ENCODE measurements at regions not wholly inside any gene's neighbourhood (a gene's known extent, or its start where the extent isn't known, plus 50 kb on each side); places are given as distances from the start of the nearest gene placed in this dataset.

DNA sequence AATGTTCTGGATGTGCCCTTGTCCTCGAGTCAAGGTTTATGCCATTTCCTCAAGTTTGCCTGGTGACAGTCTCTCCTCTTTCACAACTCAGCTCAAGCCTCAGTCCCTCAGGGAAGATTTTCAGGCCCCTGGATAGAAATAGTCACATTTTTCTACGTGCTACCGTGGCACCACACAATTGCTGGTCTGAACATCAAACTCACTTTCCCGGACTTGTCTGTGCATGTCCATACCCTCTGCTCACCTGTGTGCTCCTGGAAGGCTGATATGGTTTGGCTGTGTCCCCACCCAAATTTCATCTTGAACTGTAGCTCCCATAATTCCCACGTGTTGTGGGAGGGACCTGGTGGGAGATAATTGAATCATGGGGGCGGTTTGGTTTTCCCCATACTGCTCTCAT lies 129.7 kb downstream of the HS3ST1 start:
- no peaks in the 10 kb centered on the region for H3K4me1 Mint-ChIP-seq
- POLR2A ChIA-PET, result no interaction called here
- no peaks in the 10 kb centered on the region for H3K27me3 Mint-ChIP-seq
- DNase-seq, result no peak
- no peak overlapping the region for H3K4me3 Mint-ChIP-seq
- no peaks in the 10 kb centered on the region for H3K36me3 Mint-ChIP-seq (ENCODE audit: low read depth)
- CTCF ChIA-PET, result no interaction called here
- no peak overlapping the region for H3K27ac Mint-ChIP-seq
- H3K9me3 Mint-ChIP-seq, result no peaks in the 10 kb centered on the region

DNA sequence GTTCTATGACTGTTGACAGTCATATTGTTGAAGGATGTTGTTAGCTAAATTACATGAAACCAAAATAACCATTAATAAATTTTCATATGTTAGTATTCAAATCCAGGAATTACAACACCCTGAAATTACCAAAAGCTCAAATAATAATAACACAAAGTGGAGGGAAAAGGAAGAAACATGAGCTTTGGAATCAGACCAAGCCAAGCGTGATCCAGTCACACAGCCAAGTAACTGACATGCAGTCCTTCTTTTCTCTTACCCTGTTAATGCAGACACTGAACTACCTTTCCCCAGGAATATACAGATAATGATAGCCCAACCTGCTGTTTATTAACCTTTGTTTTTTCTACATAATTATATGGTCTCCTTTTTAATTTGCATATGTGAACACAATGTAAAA lies 130.2 kb downstream of the HS3ST1 start:
- no peaks in the 10 kb centered on the region for H3K9me3 Mint-ChIP-seq
- H3K36me3 Mint-ChIP-seq (ENCODE audit: low read depth), result no peaks in the 10 kb centered on the region
- CTCF ChIA-PET, result no interaction called here
- DNase-seq, result no peak
- POLR2A ChIA-PET, result no interaction called here
- no peaks in the 10 kb centered on the region for H3K4me1 Mint-ChIP-seq
- no peaks in the 10 kb centered on the region for H3K27me3 Mint-ChIP-seq
- no peak overlapping the region for H3K27ac Mint-ChIP-seq
- no peak overlapping the region for H3K4me3 Mint-ChIP-seq

DNA sequence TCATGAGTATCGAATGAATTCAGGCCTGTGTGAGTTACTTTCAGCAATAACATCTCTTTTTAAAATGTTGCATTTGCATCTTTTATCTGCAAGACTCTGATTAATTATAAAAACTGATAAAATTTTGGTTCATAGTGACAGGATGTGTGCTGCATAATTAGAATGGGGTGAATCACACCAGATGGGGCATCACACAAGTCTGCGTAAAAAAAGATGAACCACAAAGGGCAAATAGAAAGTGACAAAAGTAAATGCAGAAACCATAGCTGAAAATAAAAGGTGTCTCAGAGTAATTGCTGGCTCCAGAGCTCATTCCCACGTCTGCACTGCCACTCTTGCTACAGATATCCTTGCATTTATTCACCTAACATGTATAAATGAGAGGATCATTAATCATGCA lies 131.1 kb downstream of the HS3ST1 start:
- DNase-seq, result no peak
- Mint-ChIP-seq H3K27me3 (no peaks in the 10 kb centered on the region), H3K4me1 (no peaks in the 10 kb centered on the region), H3K36me3 (ENCODE audit: low read depth) (no peaks in the 10 kb centered on the region), H3K4me3 (no peak overlapping the region), H3K27ac (no peak overlapping the region), H3K9me3 (no peaks in the 10 kb centered on the region)
- ChIA-PET POLR2A (no interaction called here), CTCF (no interaction called here)

DNA sequence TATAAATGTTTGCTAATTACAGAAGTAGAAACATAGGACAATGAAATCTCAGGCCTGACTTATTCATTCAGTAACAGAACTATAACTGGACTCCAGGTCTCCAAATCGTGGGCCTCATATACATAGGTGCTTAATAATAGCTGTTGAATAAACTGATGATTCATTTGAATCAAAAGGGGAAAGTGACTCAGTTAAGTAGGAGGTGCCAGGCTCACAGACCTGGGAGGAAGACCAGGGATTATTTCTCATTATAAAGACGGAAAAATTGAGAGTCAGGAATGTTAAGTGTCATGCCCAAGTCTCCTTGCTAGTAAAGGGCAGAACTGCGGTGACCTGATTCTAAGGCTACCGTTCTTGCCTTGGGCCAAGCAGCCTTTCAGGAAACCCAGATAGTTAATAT lies 131.5 kb downstream of the HS3ST1 start:
- no peak overlapping the region for H3K27ac Mint-ChIP-seq

DNA sequence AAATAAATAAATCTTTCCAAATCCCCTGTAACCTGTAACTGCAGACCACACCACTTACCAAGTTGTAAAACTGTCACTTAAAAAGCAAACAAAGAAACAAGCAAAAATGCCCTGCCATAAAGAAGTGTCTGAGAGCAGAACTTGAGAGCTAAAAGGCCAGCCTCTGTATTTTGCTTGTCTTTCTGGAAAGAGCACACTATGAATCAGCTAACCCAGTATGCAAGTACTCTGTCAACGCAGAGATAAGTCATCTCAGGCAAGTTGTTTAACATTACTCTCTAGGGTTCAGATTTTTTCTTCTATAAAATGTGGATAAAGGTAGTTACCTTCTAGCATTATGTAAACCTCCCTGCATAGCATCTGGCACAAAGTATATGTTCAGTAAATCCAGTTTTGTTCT lies 134.8 kb downstream of the HS3ST1 start:
- DNase-seq, result no peak
- no peaks in the 10 kb centered on the region for H3K9me3 Mint-ChIP-seq
- H3K4me3 Mint-ChIP-seq, result no peak overlapping the region
- ChIA-PET POLR2A (no interaction called here), CTCF (no interaction called here)
- no peak overlapping the region for H3K27ac Mint-ChIP-seq
- H3K36me3 Mint-ChIP-seq (ENCODE audit: low read depth), result no peaks in the 10 kb centered on the region
- H3K4me1 Mint-ChIP-seq, result no peaks in the 10 kb centered on the region
- H3K27me3 Mint-ChIP-seq, result no peaks in the 10 kb centered on the region

More for the DNA sequence above, 131.5 kb downstream of the HS3ST1 start:
- Mint-ChIP-seq H3K27me3 (no peaks in the 10 kb centered on the region), H3K4me3 (no peak overlapping the region), H3K9me3 (no peaks in the 10 kb centered on the region), H3K4me1 (no peaks in the 10 kb centered on the region), H3K36me3 (ENCODE audit: low read depth) (no peaks in the 10 kb centered on the region)
- ChIA-PET POLR2A (interaction anchor here (0.6 kb wide), 1 partner anchor 197 kb away, joined by 4 read pairs; no protein-coding TSS in a partner anchor), CTCF (no interaction called here)
- no peak for DNase-seq

DNA sequence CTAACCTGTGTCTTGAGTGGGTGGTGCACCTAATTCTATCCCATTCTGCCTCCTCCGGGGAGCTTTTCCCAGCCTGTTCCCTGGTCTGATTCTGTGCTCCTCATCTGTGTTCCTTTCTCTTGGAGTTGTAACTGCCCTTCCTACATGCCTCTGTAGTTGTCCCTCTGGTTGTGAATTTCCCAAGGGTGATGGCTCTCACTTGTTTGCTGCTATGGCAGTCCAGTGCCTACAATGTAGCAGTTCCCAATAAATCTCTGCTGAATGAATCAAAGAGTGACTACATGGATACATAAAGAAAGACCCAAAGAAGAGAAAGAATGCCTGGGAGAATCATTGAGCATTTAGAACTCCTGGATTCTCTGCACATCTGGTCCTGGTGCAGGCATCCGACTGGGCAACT lies 141.6 kb downstream of the HS3ST1 start:
- Mint-ChIP-seq H3K27ac (no peak overlapping the region), H3K36me3 (ENCODE audit: low read depth) (no peaks in the 10 kb centered on the region), H3K27me3 (no peaks in the 10 kb centered on the region), H3K4me1 (peaks cover 4% of the 10 kb centered on the region), H3K9me3 (peaks cover 7% of the 10 kb centered on the region), H3K4me3 (no peak overlapping the region)
- no peak for DNase-seq
- ChIA-PET POLR2A (no interaction called here), CTCF (no interaction called here)

DNA sequence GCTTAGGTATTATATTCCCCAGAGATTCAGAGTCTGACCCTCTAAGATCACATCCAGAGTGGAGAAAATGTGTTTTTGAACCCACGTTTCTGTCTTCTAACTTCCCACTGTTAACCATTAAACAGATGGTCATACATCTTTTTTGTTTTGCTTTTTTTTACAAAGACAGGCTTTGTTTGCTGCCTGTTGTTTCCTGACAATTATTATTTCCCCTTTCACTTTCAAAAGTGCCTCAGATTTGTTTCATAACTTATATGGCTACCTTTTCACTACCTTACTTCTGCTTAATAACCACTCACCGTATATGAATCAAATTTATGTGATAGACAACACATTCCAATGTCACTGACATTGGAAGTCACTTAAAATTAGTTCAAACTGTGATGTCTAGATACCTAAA lies 142.2 kb downstream of the HS3ST1 start:
- no peaks in the 10 kb centered on the region for H3K27me3 Mint-ChIP-seq
- H3K9me3 Mint-ChIP-seq, result peaks cover 7% of the 10 kb centered on the region
- peaks cover 4% of the 10 kb centered on the region for H3K4me1 Mint-ChIP-seq
- ChIA-PET POLR2A (no interaction called here), CTCF (no interaction called here)
- no peak for DNase-seq
- H3K27ac Mint-ChIP-seq, result no peak overlapping the region
- no peaks in the 10 kb centered on the region for H3K36me3 Mint-ChIP-seq (ENCODE audit: low read depth)
- H3K4me3 Mint-ChIP-seq, result no peak overlapping the region

DNA sequence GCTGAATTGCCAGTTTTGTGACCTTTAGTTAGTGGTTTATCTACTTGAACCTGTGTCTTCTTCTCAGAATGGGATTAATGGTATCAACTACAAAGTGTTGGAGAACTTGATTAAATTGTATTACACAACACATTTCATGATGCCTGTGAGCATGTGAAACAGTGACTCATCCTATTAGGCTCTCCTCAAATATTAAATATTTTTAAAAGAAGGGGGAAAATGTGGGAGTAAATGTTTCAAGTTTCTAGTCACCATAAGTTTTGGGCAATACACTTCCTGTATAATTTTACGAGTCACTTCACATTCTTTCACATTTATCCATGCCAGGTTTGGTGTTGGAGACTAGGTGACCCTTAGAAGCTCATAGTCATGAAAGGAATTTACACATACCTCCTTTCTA lies 147.0 kb downstream of the HS3ST1 start:
- H3K4me1 Mint-ChIP-seq, result peaks cover 4% of the 10 kb centered on the region
- POLR2A ChIA-PET, result no interaction called here
- H3K27me3 Mint-ChIP-seq, result no peaks in the 10 kb centered on the region
- H3K27ac Mint-ChIP-seq, result no peak overlapping the region
- no peak for DNase-seq
- CTCF ChIA-PET, result no interaction called here
- no peak overlapping the region for H3K4me3 Mint-ChIP-seq
- no peaks in the 10 kb centered on the region for H3K36me3 Mint-ChIP-seq (ENCODE audit: low read depth)
- peaks cover 7% of the 10 kb centered on the region for H3K9me3 Mint-ChIP-seq

DNA sequence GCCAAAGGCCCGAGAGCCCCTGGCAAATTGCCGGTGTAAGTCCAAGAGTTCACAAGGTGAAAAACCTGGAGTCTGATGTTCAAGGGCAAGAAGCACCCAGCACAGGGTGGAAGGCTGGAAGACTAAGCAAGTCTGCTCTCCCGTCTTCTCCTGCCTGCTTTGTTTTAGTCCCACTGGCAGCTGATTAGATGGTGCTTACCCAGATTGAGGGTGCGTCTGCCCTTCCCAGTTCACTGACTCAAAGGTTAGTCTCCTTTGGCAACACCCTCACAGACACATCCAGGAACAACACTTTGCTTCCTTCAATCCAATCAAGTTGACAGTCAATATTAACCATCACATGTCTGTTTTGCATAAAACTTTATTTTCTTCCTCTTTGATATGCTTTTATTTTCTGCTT lies 157.4 kb downstream of the HS3ST1 start:
- no peaks in the 10 kb centered on the region for H3K27me3 Mint-ChIP-seq
- H3K9me3 Mint-ChIP-seq, result no peaks in the 10 kb centered on the region
- POLR2A ChIA-PET, result no interaction called here
- no peak overlapping the region for H3K27ac Mint-ChIP-seq
- no peak overlapping the region for H3K4me3 Mint-ChIP-seq
- no peak for DNase-seq
- no peaks in the 10 kb centered on the region for H3K36me3 Mint-ChIP-seq (ENCODE audit: low read depth)
- CTCF ChIA-PET, result no interaction called here
- H3K4me1 Mint-ChIP-seq, result no peaks in the 10 kb centered on the region

DNA sequence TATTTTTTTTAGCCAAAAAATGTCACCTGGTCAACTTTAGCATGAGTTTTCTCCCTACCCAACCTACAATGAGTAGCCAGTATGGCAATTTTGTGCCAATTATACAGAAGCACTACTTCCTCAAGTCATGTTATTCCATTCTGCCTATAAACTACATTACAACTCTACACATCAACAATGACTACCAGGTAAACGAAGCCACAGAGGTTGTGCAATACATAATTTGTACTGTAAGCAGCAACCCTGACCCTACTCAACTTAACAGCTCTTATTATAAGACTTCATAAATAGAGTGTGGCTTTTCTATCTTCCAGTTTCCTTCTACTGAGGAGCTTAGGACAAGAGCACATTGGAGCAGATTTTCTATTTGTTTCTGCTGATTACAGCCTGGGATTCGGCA lies 160.5 kb downstream of the HS3ST1 start:
- no peak overlapping the region for H3K4me3 Mint-ChIP-seq
- no peaks in the 10 kb centered on the region for H3K9me3 Mint-ChIP-seq
- no peaks in the 10 kb centered on the region for H3K4me1 Mint-ChIP-seq
- H3K27me3 Mint-ChIP-seq, result no peaks in the 10 kb centered on the region
- H3K36me3 Mint-ChIP-seq (ENCODE audit: low read depth), result no peaks in the 10 kb centered on the region
- no peak overlapping the region for H3K27ac Mint-ChIP-seq
- CTCF ChIA-PET, result interaction anchor here (0.5 to 0.6 kb wide), 2 partner anchors 463 to 1964 kb away, joined by 3 to 4 read pairs; no protein-coding TSS in a partner anchor
- POLR2A ChIA-PET, result no interaction called here
- no peak for DNase-seq

DNA sequence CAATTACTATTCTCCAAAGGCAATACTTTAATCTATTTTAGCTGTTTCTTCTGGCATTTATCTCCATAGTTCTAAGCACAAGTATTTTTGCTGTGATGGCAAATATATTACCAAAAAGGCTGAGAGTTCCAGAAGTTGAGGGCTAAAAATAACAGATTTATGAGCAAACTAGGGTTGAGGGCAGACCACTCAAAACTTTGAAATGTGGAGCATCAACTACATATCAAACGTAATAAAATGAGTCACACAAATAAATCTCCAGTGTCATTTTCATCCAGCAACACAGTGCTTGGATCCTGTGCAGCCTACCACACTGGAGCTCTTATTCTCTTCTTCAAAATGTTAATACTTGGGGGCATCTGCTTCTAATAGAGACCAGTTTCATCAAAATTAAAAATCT lies 163.9 kb downstream of the HS3ST1 start:
- Mint-ChIP-seq H3K27ac (no peak overlapping the region), H3K4me1 (no peaks in the 10 kb centered on the region), H3K36me3 (ENCODE audit: low read depth) (no peaks in the 10 kb centered on the region), H3K4me3 (no peak overlapping the region), H3K9me3 (no peaks in the 10 kb centered on the region), H3K27me3 (no peaks in the 10 kb centered on the region)
- no peak for DNase-seq
- ChIA-PET POLR2A (no interaction called here), CTCF (no interaction called here)

DNA sequence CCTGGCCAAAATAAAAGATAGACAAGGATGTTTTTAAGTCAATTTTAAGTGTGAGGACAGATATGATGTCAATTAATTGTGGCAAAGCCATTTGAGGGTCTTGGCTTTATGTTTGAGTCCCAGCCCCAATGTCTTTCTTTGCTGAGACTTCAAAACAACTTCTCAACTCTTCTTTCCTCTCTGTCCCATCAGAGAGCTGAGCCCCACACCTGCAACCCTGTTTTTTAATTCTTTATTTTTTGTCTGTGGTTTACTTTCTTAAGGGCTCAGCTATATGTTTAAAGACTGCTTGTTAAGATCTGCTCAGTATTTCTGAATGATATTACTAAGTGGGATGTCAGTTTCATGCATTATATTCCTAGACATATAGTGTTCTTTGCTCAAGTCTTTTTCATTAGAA lies 164.3 kb downstream of the HS3ST1 start:
- no peaks in the 10 kb centered on the region for H3K36me3 Mint-ChIP-seq (ENCODE audit: low read depth)
- H3K9me3 Mint-ChIP-seq, result no peaks in the 10 kb centered on the region
- CTCF ChIA-PET, result no interaction called here
- no peak overlapping the region for H3K27ac Mint-ChIP-seq
- POLR2A ChIA-PET, result no interaction called here
- H3K27me3 Mint-ChIP-seq, result no peaks in the 10 kb centered on the region
- H3K4me3 Mint-ChIP-seq, result no peak overlapping the region
- no peaks in the 10 kb centered on the region for H3K4me1 Mint-ChIP-seq
- no peak for DNase-seq

DNA sequence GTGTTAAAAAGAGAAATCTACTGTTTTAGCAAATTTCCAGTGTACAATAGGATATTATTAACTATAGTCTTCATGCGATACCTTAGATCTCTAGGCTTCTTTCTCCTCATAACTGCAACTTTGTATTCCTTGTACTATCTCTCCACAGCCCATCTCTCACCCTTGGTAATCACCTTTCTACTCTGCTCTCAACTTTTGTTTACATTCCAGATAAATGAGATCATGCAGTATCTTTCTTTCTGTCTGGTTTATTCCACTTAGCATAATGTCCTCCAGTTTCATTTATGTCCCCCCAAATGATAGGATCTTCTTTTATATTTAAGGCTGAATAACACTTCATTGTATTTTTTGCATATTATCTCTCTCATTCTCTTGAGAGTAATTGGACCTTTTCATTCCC lies 165.5 kb downstream of the HS3ST1 start:
- ChIA-PET POLR2A (no interaction called here), CTCF (no interaction called here)
- Mint-ChIP-seq H3K27ac (no peak overlapping the region), H3K27me3 (no peaks in the 10 kb centered on the region), H3K36me3 (ENCODE audit: low read depth) (no peaks in the 10 kb centered on the region), H3K4me3 (no peak overlapping the region), H3K4me1 (no peaks in the 10 kb centered on the region), H3K9me3 (no peaks in the 10 kb centered on the region)
- no peak for DNase-seq

DNA sequence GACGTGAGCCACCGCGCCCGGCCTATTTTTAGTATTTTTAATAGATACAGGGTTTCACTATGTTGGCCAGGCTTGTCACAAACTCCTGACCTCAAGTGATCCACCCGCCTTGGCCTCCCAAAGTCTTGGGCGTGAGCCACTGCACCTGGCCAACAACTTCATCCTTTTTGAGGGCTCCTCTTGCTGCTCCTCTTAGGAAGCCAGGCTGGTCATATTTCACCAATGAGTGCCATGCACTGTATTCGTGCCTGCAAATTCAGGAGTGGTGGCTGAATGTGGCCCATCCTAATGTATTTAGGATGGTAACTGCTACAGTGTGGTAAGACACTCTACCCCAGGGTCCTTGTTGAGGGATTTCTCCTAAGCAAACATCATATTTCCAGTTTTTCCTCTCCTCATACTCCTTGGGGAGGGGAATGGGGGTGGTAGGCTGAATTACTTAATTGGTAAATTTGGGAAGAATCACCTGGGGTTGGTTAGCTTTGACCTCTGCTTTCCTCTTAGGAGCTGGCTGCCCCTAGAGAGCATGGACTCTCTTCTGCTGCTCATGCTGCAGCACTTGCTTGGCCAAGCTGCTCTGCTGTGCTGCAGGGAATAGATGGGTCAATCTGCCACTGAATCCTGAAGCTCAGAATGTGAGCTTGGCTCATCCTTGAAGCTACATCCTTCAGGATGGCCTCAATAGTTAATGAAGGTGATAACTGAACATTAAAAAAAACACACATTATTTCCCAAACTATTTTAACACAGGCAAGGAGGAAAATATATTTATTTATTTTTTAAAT lies 167.4 kb downstream of the HS3ST1 start:
- no peaks in the 10 kb centered on the region for H3K4me1 Mint-ChIP-seq
- no peaks in the 10 kb centered on the region for H3K27me3 Mint-ChIP-seq
- H3K9me3 Mint-ChIP-seq, result no peaks in the 10 kb centered on the region
- no peaks in the 10 kb centered on the region for H3K36me3 Mint-ChIP-seq (ENCODE audit: low read depth)
- CTCF ChIA-PET, result no interaction called here
- no peak overlapping the region for H3K27ac Mint-ChIP-seq
- DNase-seq, result no peak
- no peak overlapping the region for H3K4me3 Mint-ChIP-seq
- POLR2A ChIA-PET, result no interaction called here

All from activated CD4-positive, alpha-beta T cell treated with anti-CD3 and anti-CD28 coated beads, Interleukin-2, amount 10 ng/mL, durations not matched to agents 7 days and 5 days (primary cell).